ENCODE measurements at regions not wholly inside any gene's neighbourhood (a gene's known extent, or its start where the extent isn't known, plus 50 kb on each side); places are given as distances from the start of the nearest gene placed in this dataset.

DNA sequence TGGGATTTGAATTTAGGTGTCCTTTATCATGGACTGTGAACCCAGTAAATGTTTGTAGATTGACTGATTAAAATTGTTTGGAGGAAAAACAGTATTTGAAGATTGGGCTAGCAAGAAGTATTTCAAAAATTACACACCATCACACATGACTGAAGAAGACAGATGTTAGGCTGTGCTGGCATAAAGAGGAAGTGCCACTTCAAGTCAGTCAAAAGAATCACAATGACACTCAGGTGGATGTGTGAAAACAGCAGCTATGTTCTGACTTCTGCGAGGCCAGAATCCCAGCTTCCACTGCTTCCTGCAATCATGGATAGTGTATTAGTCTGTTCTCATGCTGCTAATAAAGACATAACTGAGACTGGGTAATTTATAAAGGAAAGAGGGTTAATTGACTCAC lies 393.3 kb downstream of the DMRT2 start:
- 0% methylated on average over 1 of the region's 1 CpG for WGBS (ENCODE audit: missing lambda C conversion rate)
- no peaks in the 10 kb centered on the region for H3K4me1 ChIP-seq
- no peak for TF ChIP-seq RFX5 (IDR thresholded peaks at IDR 0.05)
- TF ChIP-seq, protein P1, sequence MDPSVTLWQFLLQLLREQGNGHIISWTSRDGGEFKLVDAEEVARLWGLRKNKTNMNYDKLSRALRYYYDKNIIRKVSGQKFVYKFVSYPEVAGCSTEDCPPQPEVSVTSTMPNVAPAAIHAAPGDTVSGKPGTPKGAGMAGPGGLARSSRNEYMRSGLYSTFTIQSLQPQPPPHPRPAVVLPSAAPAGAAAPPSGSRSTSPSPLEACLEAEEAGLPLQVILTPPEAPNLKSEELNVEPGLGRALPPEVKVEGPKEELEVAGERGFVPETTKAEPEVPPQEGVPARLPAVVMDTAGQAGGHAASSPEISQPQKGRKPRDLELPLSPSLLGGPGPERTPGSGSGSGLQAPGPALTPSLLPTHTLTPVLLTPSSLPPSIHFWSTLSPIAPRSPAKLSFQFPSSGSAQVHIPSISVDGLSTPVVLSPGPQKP (IDR thresholded peaks at IDR 0.05; ENCODE audit: low read depth, low read length) = no peak
- TF ChIP-seq KDM5A (IDR thresholded peaks at IDR 0.05) = no peak
- no peak for TF ChIP-seq FOXS1 (CRISPR knock-in tag; IDR thresholded peaks at IDR 0.05)
- no peak for TF ChIP-seq ZFP36 (IDR thresholded peaks at IDR 0.05; ENCODE audit: borderline replicate concordance, partially characterized antibody)
- no peak for TF ChIP-seq NFE2L2 (conservative IDR thresholded peaks at IDR 0.05; ENCODE audit: low read length)
- no peak for TF ChIP-seq EP300 (IDR thresholded peaks at IDR 0.05)
- TF ChIP-seq CBX2 (IDR thresholded peaks at IDR 0.05; ENCODE audit: borderline replicate concordance, low read depth) = no peak
- no peak for TF ChIP-seq ZNF302 (CRISPR knock-in tag; IDR thresholded peaks at IDR 0.05)
- FAIRE-seq (no peak), ATAC-seq (no peak), DNase-seq (ENCODE audit: low read depth in 1 of 2, low spot score in 1 of 2) (no peak)
- no peak overlapping the region for H3K4me2 ChIP-seq
- H3K27ac ChIP-seq = no peak overlapping the region
- POLR2A ChIA-PET = no interaction called here
- CTCF ChIA-PET = interaction anchor here (0.6 kb wide), 1 partner anchor 674 kb away, joined by 3 read pairs; no protein-coding TSS in a partner anchor
- H3K4me3 ChIP-seq = no peak overlapping the region
- no peaks in the 10 kb centered on the region for H3K9me3 ChIP-seq

DNA sequence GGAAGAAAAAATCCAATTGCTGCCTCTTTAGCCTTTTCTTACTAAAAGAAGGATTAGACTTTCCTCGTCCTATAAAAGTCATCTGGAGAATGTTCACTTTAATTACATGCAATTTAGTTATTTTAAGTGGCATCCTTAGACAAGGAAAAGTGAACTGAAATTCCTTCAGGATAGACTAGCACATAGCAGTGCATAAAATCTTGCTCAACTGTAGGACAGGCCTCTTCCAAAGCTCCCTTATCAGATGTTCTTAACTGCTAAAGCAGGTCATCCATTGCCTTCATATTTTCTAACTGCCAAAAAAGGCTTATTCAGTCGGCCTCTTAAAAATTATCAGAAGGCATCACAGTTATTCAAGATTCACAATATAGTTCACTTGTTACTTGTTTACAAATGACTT lies 396.5 kb downstream of the DMRT2 start:
- no peaks in the 10 kb centered on the region for H3K9me3 ChIP-seq
- no peak for FAIRE-seq

DNA sequence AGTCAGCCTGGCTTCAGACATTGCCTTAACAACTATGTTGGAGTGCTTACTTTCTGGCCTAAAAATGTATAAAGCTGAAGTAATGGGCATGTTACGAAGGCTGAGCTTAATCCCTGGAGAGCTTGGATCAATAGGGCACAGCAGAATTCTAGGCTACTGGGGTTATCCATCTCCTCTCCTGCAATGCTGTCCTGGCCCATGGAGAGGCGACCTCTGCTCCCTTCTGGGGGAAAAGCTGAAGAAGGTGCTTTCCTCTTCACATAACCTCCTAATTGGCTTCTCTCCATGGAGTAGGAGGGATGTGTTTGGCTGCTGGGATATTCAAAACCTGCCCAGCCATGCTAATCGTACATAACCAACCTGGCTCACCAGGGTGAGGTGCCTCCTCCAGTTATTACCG lies 403.5 kb downstream of the DMRT2 start:
- WGBS (ENCODE audit: missing lambda C conversion rate) = 0% methylated on average over 4 of the region's 4 CpGs

More for the DNA sequence above, 396.5 kb downstream of the DMRT2 start:
- ChIA-PET POLR2A (no interaction called here), CTCF (no interaction called here)
- no peak for DNase-seq (ENCODE audit: low read depth in 1 of 2, low spot score in 1 of 2)
- H3K4me2 ChIP-seq = no peak overlapping the region
- H3K4me3 ChIP-seq = no peak overlapping the region
- no peak overlapping the region for H3K27ac ChIP-seq
- TF ChIP-seq MAZ (IDR thresholded peaks at IDR 0.05; ENCODE audit: borderline replicate concordance, low read depth, low read length) (no peak), RCOR1 (IDR thresholded peaks at IDR 0.05; ENCODE audit: low read depth, low read length) (no peak), HEYL (CRISPR knock-in tag; IDR thresholded peaks at IDR 0.05) (no peak), NR3C1 (IDR thresholded peaks at IDR 0.05) (no peak)
- TF ChIP-seq, protein P2, sequence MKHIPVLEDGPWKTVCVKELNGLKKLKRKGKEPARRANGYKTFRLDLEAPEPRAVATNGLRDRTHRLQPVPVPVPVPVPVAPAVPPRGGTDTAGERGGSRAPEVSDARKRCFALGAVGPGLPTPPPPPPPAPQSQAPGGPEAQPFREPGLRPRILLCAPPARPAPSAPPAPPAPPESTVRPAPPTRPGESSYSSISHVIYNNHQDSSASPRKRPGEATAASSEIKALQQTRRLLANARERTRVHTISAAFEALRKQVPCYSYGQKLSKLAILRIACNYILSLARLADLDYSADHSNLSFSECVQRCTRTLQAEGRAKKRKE (CRISPR knock-in tag; IDR thresholded peaks at IDR 0.05; ENCODE audit: low read depth) = no peak
- WGBS (ENCODE audit: missing lambda C conversion rate) = 7% methylated on average over 2 of the region's 2 CpGs
- no peaks in the 10 kb centered on the region for H3K4me1 ChIP-seq
- no peak for ATAC-seq

DNA sequence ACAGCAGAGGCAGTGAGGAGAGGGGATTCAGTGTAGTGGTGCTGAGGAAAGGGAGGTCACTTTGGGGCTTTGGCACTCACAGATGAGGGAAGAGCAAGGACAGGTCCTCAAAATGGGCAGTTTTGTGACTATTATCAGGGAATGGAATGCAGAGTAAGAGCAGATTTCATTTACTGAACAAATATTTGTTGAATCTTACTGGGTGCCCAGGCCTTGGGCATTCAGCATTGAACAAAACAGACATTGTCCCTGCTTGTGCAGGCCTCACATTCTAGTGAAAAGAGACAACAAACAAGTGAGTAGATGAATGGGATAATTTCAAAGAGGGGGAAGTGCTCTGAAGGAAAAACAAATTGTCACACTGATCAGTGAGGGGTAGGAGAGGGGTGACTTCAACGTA lies 404.1 kb downstream of the DMRT2 start:
- ChIA-PET POLR2A (no interaction called here), CTCF (interaction anchor here (0.8 kb wide), 1 partner anchor 16 kb away, joined by 3 read pairs; no protein-coding TSS in a partner anchor)
- H3K4me1 ChIP-seq = no peaks in the 10 kb centered on the region
- ATAC-seq = no peak
- H3K9me3 ChIP-seq = no peaks in the 10 kb centered on the region
- H3K4me2 ChIP-seq = no peak overlapping the region
- TF ChIP-seq FOXS1 (CRISPR knock-in tag; IDR thresholded peaks at IDR 0.05) (no peak), HOXB5 (CRISPR knock-in tag; IDR thresholded peaks at IDR 0.05) (no peak), NR3C1 (IDR thresholded peaks at IDR 0.05) (no peak), RFX5 (IDR thresholded peaks at IDR 0.05) (no peak), ZSCAN20 (CRISPR knock-in tag; IDR thresholded peaks at IDR 0.05) (no peak), CBX2 (IDR thresholded peaks at IDR 0.05; ENCODE audit: borderline replicate concordance, low read depth) (no peak), ZNF302 (CRISPR knock-in tag; IDR thresholded peaks at IDR 0.05) (no peak), TFCP2L1 (CRISPR knock-in tag; IDR thresholded peaks at IDR 0.05) (no peak), NFE2L2 (conservative IDR thresholded peaks at IDR 0.05; ENCODE audit: low read length) (no peak), FOSB (CRISPR knock-in tag; IDR thresholded peaks at IDR 0.05) (no peak), JUNB (IDR thresholded peaks at IDR 0.05) (no peak), HEYL (CRISPR knock-in tag; IDR thresholded peaks at IDR 0.05) (no peak), MAFK (IDR thresholded peaks at IDR 0.05; ENCODE audit: partially characterized antibody) (no peak)
- TF ChIP-seq, protein P2 (CRISPR knock-in tag; IDR thresholded peaks at IDR 0.05; ENCODE audit: low read depth) = no peak
- TF ChIP-seq, protein P3, sequence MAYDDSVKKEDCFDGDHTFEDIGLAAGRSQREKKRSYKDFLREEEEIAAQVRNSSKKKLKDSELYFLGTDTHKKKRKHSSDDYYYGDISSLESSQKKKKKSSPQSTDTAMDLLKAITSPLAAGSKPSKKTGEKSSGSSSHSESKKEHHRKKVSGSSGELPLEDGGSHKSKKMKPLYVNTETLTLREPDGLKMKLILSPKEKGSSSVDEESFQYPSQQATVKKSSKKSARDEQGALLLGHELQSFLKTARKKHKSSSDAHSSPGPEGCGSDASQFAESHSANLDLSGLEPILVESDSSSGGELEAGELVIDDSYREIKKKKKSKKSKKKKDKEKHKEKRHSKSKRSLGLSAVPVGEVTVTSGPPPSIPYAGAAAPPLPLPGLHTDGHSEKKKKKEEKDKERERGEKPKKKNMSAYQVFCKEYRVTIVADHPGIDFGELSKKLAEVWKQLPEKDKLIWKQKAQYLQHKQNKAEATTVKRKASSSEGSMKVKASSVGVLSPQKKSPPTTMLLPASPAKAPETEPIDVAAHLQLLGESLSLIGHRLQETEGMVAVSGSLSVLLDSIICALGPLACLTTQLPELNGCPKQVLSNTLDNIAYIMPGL (CRISPR knock-in tag; IDR thresholded peaks at IDR 0.05; ENCODE audit: borderline replicate concordance) = no peak
- H3K4me3 ChIP-seq = no peak overlapping the region
- DNase-seq (ENCODE audit: low read depth in 1 of 2, low spot score in 1 of 2) = no peak
- no peak for FAIRE-seq
- H3K27ac ChIP-seq = no peak overlapping the region
- WGBS (ENCODE audit: missing lambda C conversion rate) = 15% methylated on average over 1 of the region's 1 CpG

More for the DNA sequence above, 403.5 kb downstream of the DMRT2 start:
- ATAC-seq = no peak
- Histone ChIP-seq H3K4me1 (no peaks in the 10 kb centered on the region), H3K4me2 (no peak overlapping the region), H3K27ac (no peak overlapping the region), H3K4me3 (no peak overlapping the region), H3K9me3 (no peaks in the 10 kb centered on the region)
- no peak for DNase-seq (ENCODE audit: low read depth in 1 of 2, low spot score in 1 of 2)
- ChIA-PET POLR2A (no interaction called here), CTCF (interaction anchor here (0.8 kb wide), 1 partner anchor 16 kb away, joined by 3 read pairs; no protein-coding TSS in a partner anchor)
- no peak for TF ChIP-seq CEBPB (IDR thresholded peaks at IDR 0.05)
- no peak for FAIRE-seq

All from A549 (cell line).